GM21619 (cell line): ENCODE measurements at regions not wholly inside any gene's neighbourhood (a gene's known extent, or its start where the extent isn't known, plus 50 kb on each side); places are given as distances from the start of the nearest gene placed in this dataset.

Experiments used
- ATAC-seq: cut with Tn5 transposase; IDR thresholded peaks from one replicate; pipeline ENCODE4 v1.9.1; 2021; ENCODE audit not compliant: unreplicated experiment

DNA sequence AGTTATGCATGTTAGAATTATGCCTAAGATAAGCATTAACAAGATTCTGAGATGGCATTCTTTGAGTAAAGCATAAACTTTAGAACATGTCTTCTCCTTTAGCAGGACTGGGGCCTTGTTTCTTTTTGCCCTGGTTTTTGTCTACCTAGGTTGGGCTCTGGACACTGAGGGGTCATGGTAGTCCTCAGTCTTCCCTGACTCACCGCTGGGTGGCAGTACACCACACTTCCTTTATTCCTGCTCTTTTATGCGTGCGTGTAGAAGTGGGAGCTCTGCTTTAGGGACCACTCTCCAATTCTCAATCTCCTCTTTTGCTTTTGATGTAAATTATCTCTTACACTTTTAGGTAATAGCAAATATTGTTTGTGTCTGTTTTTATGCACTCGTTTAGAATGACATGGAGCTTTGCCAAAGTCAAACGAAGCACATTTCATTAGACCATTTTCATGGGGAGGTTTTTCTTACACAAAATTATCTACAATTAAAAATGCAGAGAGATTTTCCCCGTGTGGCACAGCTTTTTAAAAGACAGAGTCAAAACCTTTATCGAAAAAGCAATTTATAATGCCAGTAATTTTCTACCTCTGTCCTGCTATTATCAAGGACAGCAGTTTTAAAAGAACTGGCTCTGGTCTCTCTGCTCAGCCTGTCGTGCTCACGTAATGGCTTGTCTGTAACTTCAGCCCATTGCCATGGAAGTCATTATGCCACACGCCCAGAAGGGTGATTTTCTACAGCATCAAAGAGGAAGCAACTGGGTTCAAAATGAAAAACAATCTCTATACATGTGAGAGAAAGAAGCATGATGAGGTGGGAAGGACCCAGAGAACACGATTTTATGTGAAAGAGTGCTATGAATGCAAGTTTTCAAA lies 413.9 kb downstream of the COG6 start:
- peak; percentile 64 for ATAC-seq

- no peak for ATAC-seq
These were observed 414.9 kb downstream of the COG6 start for GRCh38 chr13:40070357-40070756.

DNA sequence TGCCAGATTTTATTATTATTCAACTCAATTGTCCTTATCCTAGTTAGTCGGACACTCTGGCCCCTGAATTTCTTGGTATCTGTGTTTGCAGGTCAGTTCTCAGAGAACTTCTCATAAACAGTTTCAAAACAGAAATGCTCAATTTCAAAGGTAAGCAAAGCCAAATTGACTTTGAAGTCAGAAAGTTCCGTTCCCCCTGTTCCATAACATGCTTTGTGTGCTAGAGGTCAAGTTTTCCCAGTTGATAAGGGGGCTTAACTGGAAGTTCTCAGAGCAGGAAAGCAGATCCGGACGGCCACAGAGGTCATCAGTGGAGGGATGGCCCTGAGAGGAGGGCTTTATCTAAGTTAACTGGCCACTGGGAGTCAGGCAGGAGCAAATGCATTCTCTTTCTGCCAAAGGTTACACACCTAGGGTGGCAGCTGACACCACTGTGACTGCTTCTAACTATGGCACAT lies 417.2 kb downstream of the COG6 start:
- no peak for ATAC-seq

DNA sequence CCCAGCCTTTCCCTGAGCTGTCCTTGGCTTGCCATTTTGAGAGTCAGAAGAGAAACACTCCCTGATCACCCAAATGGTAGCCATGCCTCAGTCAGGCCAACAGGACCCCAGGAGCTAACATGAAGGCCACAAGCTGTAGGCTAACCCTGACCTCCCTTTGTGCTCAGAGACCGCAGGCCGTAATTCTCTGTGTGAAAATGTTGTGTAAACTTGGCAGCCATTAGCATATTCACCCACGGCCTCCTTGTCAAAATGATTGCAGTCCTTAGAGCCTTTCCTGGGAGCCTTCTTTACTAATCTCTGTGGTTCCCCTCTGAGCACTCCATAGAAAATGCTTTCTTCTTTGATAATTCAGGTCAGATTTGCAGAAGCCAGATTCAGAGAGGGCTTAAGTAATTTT lies 418.9 kb downstream of the COG6 start:
- ATAC-seq, result no peak

DNA sequence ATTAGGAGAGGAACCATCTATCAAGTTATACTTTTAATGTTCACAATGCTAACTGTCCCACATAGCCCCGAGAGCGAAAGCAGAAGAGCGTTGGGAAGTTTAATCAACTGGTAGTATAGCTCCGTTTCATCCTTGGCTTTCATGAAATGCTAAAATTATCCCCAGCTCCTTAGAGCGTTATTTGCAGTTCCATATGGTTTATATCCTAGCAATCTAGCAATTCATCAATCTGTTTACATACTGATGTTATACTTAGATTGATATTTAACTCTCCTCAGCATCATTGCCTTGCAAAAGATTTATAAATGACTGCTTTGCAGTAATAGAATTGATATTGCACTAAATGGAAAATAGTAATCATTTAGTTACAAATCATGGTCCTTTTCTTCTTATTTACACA lies 419.8 kb downstream of the COG6 start:
- ATAC-seq, result no peak

DNA sequence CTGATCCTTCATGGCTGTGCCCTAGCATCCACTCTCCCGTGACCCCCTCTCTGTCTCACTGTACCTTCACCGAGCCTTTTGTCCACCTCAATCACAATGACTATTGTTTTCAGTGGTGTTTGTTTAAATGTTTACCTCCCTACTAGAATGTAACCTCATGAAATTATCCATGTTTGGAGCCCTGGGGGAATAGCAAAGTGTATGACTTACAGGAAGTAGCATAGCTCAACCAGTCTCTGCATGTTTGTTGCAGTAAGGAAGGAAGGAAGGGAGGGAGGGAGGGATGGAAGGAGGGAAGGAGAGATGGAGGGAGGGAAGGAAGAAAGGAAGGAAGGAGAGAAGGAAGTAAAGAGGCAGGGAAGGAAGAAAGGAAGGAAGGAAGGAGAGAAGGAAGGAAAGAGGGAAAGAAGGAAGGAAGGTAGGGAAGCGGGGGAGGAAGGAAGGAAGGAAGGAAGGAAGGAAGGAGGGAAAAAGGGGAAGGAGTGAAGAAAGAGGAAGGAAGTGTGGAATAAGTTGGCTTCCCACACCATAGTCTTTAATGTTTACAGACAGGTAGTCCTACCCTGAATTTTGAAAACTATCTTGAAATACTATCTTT lies 421.4 kb downstream of the COG6 start:
- no peak for ATAC-seq

DNA sequence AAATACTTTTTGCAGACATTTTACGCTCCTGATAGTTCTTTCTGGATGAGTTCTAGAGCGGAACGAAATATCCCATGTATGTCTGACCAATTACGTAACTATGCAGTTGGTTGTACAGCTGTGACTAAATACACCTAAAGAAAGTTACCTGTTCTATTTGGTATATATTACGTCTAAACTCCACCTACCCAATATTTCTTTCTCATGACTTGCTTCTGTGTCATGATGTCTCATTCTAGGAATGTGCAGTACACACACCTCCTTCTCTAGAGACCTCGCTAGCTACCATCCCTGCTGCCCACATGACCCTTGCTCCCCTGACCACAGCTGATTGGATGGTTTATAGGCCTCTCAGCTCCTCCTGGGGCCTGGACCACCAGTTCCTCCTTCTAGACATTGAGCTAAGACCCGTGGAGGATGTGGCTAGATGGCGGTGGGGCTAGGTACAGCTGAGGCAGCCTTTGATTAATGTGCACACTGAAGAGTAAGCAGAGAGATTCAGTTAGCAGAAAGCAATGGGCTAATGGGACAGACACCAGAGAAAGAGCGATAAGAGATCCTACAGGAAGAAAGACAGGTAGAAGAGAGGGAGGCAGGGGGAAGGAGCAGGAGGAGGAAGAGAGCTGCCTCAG lies 422.1 kb downstream of the COG6 start:
- no peak for ATAC-seq

GRCh38 chr13:40079721-40080120 lies 424.3 kb downstream of the COG6 start:
- ATAC-seq, result no peak

DNA sequence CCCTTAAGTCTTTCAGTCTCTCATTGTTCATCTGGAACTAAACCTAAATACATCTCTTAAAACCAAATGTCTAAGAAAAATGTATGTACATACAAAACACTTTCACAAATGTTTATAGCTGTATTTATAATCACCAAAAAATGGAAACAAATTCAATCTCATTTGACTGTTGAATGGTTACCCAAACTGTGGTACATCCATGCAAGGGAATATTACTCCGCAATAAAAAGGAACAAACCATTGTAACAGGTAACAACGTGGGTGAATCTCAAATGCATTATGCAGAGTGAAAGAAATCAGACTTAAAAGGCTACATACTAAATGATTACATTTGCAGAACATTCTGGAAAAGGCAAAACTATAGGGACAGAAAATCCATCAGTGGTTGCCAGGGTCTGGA lies 425.2 kb downstream of the COG6 start:
- no peak for ATAC-seq

DNA sequence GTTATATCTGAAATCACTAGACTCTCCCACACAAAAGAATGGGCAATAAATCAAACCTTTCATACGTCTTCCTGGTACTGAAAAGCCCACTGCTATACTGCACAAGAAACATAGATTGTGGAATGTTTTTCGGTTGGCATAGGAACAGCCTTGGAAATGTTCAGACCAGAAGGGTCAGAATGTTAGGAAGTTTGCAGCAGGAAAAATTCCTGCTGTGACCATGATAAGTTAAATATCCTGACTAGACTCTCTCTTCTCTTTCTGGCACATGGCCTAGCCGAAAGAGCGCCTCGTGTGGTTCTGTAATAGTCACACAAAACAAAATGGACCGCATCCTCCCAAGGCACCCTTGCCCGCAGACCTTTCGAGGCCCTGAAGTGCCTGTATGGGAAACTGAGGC lies 427.2 kb downstream of the COG6 start:
- ATAC-seq, result no peak

DNA sequence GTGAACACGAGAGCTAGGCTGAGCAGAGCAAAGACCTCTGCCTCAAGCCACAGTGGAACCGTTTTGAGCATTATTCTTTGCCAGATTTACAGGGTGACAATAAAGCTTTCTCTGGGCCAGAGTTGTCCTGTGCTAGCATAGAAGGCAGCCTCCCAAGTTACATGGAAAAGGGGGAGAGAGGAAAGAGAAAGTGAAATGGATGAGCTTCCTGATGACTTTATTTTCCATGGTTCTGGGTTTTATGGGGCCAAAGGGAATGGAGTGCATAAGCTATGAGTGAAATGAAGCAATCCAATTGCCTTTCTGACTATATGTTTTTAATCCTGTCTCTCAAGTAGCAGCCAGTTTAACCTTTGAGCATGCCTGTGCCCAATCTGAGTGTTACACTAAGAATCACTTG lies 428.4 kb downstream of the COG6 start:
- ATAC-seq, result no peak

DNA sequence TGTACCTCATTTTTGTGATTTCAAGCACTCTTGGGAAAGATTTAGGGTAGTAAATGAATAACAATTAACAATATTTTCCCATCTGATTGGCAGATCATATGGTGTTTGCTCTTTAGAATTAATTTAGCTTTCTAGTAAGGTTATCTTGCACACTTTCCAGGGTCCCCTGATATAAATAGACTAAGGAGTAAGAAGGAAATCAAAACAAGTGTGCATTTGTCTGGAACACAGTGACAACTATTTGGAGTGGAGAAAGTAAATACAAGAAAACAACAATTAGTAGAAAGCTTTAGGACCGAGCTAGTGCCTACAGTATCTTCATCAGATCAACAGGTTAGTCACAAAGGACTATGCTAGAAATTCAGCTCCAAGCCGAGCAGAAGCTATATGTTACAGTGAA lies 429.5 kb downstream of the COG6 start:
- ATAC-seq, result no peak

GRCh38 chr13:40087091-40088002 lies 431.9 kb downstream of the COG6 start:
- ATAC-seq, result no peak

GRCh38 chr13:40094056-40094455 lies 438.6 kb downstream of the COG6 start:
- no peak for ATAC-seq

DNA sequence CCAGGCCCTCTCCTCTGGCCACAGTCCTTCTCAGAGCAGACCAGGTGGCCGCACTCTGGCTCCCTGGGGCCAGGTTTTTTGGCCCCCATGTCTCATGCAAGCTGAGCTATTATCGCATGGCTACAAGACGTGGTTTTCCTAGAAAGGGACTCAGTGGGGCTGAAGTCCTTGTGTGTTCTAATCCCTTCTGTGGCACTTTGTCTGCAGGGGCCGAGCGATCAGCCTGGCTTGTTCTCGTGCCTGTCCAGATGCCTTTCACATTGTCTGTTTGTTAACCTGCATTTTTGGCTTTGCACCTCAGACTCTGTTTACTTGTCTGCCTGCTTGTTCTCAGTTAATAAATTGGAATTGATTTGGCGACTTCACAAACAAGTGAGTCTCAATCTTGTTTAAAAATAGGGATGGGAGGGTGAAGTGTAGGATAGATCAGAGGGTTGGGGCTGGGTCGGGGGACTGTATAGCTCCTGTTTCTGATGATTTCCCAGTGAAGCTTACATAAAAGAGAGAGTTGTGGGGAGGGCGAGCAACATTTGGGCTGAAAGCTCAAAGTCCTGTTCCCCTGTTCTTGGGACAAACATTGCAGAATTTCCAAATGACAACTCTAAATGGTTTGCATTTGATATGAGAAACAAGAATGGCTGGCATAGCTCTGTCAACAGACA lies 440.4 kb downstream of the COG6 start:
- ATAC-seq, result no peak

GRCh38 chr13:40096357-40096901 lies 441.0 kb downstream of the COG6 start:
- no peak for ATAC-seq

DNA sequence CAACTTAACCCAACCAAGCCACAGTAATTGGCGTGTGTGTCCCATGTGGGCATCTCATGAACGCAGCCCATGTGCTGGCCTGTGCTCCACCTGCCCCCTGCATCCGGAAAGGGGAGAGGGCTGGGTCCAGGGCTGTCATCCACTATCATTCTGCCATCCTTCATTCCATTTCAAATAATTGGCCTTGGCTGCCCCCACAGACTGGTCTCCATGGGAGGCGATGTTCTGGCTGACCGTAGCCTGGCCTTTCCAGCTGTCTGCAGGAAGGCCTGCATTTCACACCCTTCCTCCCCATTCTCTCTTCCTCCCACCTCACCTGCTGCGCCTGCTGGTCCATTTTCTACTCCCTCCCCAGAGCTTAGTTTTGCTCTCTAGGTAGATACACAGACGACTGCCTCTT lies 442.8 kb downstream of the COG6 start:
- no peak for ATAC-seq

- ATAC-seq, result peak; percentile 79
These were observed 446.4 kb downstream of the COG6 start for GRCh38 chr13:40101708-40102359.

DNA sequence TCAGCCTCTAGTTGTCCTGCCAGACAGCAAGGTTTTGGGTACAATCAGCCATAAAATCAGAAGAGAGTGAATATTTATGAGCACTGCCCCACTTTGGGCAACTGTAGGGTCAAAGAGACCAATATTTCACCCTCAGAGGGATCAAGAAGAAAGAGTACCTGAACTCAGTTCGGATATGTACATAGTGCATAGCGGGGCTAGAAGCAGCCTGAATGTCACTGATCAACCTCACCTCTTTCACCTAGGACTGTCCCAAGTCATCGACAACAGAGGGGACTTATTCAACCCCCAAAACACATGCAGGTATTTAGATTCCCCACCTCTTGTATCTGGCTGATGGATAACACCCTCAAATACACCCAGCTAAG lies 446.9 kb downstream of the COG6 start:
- no peak for ATAC-seq

GRCh38 chr13:40102854-40103253 lies 447.4 kb downstream of the COG6 start:
- no peak for ATAC-seq
